Bronchial epithelial cell (primary cell): ENCODE measurements at regions not wholly inside any gene's neighbourhood (a gene's known extent, or its start where the extent isn't known, plus 50 kb on each side); places are given as distances from the start of the nearest gene placed in this dataset.
"Not testable (repeated sequence)": the region's sequence is repeated elsewhere in the genome, so short reads cannot be mapped to it uniquely, and the experiment has no call there.

Experiments
- DNase-seq: peaks from one replicate; pipeline ENCODE4 v3.0.0-alpha.2; 2010; ENCODE audit warnings: low read depth
- FAIRE-seq: peaks from 2 replicates; lab custom pipeline; 2011; peaks lifted over from hg19 to GRCh38; lab: Jason Lieb, UNC
- H3K27me3 ChIP-seq: 2 replicates; pipeline ENCODE4 v1.5.1; 2011; ENCODE audit warnings: low read length; ENCODE audit not compliant: control insufficient read depth, insufficient read depth
- H3K36me3 ChIP-seq: 2 replicates; pipeline ENCODE4 v1.5.1; 2011; ENCODE audit warnings: low read length; ENCODE audit not compliant: control insufficient read depth, insufficient read depth
- H3K4me3 ChIP-seq: 2 replicates; pipeline ENCODE4 v1.5.1; 2011; ENCODE audit warnings: mild to moderate bottlenecking, low read depth, low read length, control low read depth
- TF ChIP-seq, protein P1 (sequence below): IDR thresholded peaks from 2 replicates; pipeline ENCODE4 v1.5.1; 2011; ENCODE audit warnings: mild to moderate bottlenecking, moderate library complexity, low read length, control low read depth, inconsistent platforms; ENCODE audit not compliant: insufficient read depth, severe bottlenecking

DNA sequence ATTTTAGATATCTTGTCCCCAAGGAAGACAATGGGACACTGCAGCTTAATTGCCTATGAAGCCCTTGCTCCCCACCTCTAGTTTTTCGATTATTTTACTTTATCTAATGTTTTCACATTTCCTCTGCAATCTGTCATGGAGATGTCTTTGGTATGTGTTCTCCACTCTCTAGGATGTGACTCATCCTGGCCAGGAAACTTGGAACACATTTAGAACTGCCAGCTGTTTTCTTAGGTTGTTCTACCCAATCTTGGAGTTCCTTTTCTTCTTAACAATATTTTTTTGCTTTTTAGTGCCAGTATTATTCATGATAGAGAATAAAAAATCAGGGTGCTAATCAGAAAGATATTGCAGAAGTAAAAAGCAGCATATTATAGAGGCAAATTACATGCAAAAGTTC, 101.7 kb upstream of the CLEC14A start:
- no peaks in the 10 kb centered on the region for H3K27me3 ChIP-seq
- DNase-seq (peak; percentile 17), FAIRE-seq (no peak)
- H3K4me3 ChIP-seq: no peak overlapping the region
- H3K36me3 ChIP-seq: no peaks in the 10 kb centered on the region
- TF ChIP-seq, protein P1, sequence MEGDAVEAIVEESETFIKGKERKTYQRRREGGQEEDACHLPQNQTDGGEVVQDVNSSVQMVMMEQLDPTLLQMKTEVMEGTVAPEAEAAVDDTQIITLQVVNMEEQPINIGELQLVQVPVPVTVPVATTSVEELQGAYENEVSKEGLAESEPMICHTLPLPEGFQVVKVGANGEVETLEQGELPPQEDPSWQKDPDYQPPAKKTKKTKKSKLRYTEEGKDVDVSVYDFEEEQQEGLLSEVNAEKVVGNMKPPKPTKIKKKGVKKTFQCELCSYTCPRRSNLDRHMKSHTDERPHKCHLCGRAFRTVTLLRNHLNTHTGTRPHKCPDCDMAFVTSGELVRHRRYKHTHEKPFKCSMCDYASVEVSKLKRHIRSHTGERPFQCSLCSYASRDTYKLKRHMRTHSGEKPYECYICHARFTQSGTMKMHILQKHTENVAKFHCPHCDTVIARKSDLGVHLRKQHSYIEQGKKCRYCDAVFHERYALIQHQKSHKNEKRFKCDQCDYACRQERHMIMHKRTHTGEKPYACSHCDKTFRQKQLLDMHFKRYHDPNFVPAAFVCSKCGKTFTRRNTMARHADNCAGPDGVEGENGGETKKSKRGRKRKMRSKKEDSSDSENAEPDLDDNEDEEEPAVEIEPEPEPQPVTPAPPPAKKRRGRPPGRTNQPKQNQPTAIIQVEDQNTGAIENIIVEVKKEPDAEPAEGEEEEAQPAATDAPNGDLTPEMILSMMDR: no peak

DNA sequence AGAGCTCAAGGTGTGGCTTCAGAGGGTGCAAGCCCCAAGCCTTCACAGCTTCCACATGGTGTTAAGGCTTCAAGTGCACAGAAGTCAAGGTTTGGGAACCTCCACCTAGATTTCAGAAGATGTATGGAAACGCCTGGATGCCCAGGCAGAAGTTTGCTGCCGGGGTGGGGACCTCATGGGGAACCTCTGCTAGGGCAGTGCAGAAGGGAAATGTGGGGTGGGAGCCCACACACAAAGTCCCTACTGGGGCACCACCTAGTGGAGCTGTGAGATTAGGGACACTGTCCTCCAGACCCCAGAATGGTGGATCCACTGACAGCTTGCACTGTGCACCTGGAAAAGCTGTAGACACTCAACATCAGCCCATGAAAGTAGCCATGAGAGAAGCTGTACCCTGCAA, 99.6 kb upstream of the CLEC14A start:
- not testable (repeated sequence) for H3K27me3 ChIP-seq, H3K36me3 ChIP-seq, FAIRE-seq, H3K4me3 ChIP-seq, DNase-seq

DNA sequence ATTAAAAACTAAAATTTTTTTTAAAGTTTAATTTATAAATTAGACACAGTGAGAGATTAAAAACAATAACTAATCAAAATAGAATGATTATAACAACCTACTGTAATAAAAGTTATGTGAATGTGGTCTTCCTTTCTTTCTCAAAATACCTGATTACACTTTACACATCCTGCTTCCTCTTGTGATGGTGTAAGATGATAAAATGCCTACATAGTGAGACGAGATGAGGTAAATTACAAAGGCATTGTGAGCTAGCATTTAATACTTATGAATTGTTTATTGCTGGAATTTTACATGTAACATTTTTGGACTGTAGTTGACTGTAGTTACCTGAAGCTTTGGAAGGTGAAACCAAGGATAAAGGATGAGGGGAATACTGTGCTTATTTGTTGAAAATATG, 94.2 kb upstream of the CLEC14A start:
- DNase-seq: no peak
- no peak for FAIRE-seq
- Histone ChIP-seq H3K27me3 (no peaks in the 10 kb centered on the region), H3K4me3 (no peak overlapping the region), H3K36me3 (no peaks in the 10 kb centered on the region)
- TF ChIP-seq, protein P1: no peak

DNA sequence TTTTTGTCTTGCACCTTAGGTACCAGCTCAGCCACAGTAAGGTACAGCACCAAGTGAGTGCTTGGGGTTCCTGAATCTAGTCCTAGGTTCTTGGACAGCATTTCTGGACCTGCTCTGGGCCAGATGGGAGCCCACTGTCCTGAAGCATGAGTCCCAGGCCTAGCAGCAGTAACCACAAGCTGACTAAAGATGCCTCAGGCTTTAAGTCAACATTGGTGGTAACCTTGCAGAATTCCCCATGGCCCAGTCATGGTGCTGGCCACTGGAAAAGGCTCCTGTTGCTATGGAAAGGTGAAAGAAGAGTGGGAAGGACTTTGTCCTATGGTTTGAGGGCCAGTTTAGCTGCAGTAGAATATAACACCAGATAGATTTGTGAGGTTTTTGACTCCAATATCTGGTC, 86.9 kb upstream of the CLEC14A start:
- DNase-seq (peak; percentile 15), FAIRE-seq (no peak)
- TF ChIP-seq, protein P1: no peak
- Histone ChIP-seq H3K36me3 (no peaks in the 10 kb centered on the region), H3K4me3 (no peak overlapping the region), H3K27me3 (no peaks in the 10 kb centered on the region)

DNA sequence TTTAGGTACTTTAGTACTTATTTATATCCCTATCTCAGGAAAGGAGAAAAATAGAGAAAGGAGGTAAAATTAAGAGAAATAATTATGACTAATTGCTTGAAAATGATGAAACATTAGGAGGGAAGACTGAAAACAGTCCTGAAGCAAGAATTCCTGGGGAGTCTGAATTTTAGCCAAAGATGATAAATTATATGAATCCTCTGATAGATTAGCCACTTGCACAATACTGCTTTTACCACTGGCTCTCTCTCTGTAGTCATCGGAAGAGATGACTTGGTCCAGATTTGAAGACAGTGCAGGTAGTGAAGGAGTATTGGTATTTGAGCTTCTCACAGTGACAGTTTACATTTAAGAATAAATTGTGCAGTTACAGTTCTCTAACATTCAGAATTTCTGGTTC, 83.8 kb upstream of the CLEC14A start:
- no peaks in the 10 kb centered on the region for H3K27me3 ChIP-seq
- FAIRE-seq (no peak), DNase-seq (no peak)
- no peaks in the 10 kb centered on the region for H3K36me3 ChIP-seq
- no peak overlapping the region for H3K4me3 ChIP-seq
- TF ChIP-seq, protein P1: no peak

DNA sequence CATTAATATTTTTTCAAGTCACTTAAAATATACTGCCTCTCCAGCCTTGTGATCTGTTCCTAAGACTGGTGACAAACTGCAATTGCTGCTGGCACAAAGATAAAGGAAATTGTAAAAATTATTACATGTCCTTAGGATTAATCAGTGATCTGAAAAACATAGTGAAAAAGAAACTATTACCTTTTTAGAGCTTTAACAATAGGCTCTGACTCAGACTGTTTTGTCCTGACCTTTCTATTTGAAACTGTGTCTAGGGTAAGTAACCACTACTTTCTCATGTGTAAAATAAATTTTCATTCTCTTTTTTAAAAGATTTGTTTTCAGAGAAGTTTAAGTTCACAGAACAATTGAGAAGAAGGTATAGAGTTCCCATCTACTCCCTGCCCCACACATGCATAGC, 80.4 kb upstream of the CLEC14A start:
- DNase-seq (no peak), FAIRE-seq (no peak)
- Histone ChIP-seq H3K36me3 (no peaks in the 10 kb centered on the region), H3K4me3 (no peak overlapping the region), H3K27me3 (no peaks in the 10 kb centered on the region)
- TF ChIP-seq, protein P1: no peak

DNA sequence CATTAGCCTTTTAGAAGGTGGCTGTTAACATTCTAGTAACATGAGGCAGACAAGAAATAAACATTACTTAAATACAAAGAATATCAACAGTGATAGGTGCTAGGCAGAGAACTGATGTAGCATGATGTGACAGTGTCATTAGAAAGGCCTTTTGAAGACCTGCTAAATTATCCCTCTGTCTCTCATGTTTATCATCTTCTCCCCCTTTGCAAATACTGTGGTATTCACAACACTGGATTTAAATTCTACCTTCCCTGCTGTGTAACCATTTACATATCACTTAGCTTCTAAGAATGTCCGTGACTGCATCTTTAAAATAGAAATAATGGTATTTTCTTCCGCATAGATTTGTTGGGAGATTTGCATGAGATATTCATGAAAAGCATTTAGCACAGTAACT, 74.4 kb upstream of the CLEC14A start:
- no peak for DNase-seq
- TF ChIP-seq, protein P1: no peak
- Histone ChIP-seq H3K4me3 (no peak overlapping the region), H3K27me3 (no peaks in the 10 kb centered on the region), H3K36me3 (no peaks in the 10 kb centered on the region)
- FAIRE-seq: no peak
